GM21423 (cell line): ENCODE measurements at regions not wholly inside any gene's neighbourhood (a gene's known extent, or its start where the extent isn't known, plus 50 kb on each side); places are given as distances from the start of the nearest gene placed in this dataset.
"Not testable (repeated sequence)": the region's sequence is repeated elsewhere in the genome, so short reads cannot be mapped to it uniquely, and the experiment has no call there.

Experiments used
- ATAC-seq: cut with Tn5 transposase; IDR thresholded peaks from one replicate; pipeline ENCODE4 v1.9.1; 2021; ENCODE audit warnings: mild to moderate bottlenecking, moderate library complexity; ENCODE audit not compliant: unreplicated experiment

DNA sequence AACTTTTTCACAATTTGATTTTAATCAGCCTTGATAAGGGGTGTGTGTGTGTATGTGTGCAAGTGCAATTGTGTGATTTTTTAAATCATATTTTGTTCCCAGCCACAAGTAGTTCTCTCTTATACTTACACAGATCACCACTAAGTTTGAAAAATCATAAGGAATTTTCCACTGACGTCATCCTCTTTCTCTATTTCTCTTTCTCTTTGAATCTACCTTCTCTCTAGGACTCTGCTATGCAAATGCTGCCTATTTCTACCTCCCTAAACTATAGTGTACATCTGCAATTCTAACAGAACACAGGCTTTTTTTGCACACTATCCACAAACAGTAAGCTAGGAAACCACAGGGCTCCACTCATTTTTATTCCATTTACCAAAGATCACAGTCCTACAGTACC lies 254.6 kb upstream of the CYLC2 start:
- no peak for ATAC-seq

DNA sequence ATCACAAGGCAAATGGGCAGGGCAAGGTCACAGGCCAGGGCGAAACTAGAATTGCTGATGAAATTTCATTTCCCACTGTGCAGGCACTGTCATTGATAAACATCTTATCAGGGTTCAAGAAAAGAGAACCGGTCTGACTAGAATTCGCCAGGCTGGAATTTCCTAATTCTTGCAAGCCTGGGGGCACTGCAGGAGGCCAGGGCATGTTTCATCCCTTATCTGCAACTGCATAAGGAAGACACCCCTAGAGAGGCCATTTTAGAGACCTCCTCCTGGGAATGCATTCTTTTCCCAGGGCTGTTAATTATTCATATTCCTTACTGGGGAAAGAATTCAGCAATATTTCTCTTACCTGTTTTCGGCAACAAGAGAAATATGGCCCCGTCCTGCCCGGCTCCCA lies 266.2 kb upstream of the CYLC2 start:
- no peak for ATAC-seq

DNA sequence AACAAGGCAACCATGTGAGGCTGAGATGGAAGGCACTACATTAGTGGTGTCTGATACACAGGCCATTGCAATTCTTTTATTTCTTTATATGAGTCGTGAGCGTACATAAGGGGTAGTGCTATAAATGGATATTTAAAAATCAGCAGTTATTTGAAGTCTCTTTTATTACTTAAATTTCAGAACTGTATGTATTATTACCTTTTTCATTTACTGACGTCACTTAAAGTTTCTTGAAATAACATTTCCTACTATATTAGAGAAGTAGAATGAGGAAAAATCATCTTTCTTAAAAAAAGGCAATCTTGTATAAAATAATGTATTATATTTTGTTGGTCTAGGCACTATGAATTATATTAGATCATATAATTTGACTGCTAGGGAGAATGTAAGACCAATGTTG lies 280.9 kb upstream of the CYLC2 start:
- no peak for ATAC-seq

DNA sequence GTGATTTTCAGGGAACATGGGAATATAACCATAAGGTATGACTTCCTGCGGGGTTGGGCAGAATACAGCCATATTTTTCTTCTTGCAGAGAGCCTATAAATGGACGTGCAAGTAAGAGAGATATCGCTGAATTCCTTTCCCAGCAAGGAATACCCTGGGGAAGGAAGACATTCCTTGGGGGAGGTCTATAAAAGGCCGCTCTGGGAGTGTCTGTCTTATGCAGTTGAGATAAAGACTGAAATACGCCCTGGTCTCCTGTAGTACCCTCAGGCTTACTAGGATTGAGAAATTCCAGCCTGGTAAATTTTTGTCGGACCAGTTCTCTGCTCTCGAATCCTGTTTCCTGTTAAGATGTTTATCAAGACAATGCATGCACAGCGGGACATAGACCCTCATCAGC lies 282.2 kb upstream of the CYLC2 start:
- ATAC-seq = not testable (repeated sequence)

DNA sequence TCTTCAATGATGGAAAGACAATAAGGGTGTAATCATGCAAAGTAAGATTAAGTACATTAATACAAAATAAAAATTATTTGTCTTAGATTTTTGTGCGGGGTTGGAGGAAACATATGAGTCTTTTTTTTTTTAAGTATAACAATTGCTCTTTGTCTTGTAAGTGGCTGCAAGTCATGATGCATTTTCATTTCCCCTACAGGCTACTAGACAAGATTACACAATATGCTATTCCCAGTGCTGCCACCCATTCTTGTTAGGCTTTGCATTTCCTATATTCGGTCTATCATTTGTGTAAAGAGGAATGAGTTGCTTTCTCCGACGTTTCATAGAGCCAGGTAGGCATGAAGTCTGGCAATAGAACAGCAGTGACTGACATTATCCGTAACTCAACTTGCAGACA lies 294.2 kb upstream of the CYLC2 start:
- ATAC-seq = no peak

DNA sequence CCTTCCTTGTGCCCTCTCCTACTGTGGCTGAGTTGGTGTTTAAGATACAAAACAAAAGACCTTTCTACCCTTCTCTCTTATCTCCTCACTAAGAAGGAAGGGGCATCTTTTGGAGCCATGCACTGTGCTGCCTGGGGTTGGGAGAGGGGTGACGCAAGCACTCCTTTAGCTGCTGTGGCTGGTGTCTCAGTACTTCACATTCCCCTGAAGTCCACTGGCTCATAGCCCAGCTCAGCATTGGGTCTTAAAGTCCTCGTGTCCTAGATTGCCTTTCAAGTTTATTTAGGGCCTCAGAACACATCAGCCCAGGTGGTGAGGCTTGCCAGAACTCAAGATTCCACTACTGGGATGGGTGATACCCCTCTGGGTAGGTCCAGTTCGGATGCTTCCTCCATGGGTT lies 325.9 kb upstream of the CYLC2 start:
- ATAC-seq = no peak

DNA sequence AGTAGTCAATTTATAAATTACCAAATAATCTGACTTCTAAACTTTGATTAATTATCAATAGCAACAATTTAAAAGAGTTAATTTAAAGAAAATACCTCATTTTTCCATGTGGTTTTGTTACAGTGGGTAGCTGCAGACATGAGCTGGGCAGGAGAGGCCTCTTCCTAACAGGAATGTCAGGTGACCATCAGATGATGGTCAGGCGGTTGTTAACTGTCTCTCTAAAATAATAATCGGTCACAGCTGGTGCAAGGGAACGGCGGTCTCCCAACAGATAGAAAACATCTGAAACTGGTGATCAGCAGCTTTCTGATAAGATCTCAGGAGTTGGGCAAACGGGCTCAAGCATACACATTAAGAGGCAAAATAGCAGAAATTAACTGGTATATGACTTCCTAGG lies 342.7 kb upstream of the CYLC2 start:
- ATAC-seq = no peak

DNA sequence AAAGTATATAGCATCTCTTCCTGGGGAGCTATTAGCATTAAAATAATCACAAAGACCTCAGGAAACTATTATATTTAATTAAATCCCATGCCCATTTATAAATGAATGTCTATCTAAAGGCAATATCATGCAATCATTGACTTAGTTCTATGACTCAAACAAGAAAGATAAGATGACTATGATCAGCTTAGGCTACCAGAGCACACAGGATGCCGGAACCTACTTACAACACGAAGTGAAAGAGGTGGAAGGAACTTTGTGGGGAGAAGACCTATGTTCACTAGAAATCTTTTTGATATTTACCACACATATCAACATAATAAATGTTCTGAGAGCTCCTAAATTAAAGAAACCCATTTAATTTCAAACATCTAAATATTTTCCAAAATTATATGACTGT lies 344.2 kb upstream of the CYLC2 start:
- ATAC-seq = no peak

DNA sequence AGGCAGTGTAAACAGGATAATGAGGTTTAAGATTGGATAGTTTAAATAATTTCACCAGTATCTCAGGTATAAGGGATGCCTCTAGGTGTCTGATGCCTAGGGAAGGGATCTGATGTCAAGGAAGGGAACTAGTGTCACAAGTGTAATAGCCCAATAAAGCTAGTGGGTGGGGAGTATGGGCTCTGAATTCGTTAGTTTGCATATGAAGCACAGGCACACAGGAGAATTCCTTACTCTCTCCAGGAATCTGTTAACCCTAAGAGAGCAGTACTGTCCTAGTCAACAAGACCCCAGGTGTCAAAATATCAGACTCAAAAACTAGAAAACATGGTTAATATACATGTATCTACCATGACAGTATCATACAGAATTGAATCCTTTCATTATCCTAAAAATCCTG lies 352.5 kb upstream of the CYLC2 start:
- no peak for ATAC-seq

DNA sequence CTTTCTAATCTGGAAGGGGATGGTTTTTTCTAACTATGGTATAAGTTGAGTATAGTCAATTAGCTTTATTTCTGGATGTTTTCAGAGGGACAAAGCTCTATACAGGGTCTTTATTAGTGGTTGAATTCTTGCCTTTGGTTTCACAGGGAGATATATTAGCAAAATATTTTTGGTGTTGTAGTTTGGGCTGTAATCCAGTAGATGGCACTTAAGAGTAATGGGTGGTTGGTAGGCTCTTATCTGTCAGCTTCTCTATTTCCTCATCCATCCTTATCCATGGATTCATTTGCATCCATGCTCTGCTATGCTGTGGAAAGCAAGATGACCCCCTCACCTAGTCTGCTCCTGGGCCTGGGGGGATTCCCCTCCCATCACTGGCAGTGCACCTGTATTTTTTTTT lies 363.6 kb upstream of the CYLC2 start:
- no peak for ATAC-seq

DNA sequence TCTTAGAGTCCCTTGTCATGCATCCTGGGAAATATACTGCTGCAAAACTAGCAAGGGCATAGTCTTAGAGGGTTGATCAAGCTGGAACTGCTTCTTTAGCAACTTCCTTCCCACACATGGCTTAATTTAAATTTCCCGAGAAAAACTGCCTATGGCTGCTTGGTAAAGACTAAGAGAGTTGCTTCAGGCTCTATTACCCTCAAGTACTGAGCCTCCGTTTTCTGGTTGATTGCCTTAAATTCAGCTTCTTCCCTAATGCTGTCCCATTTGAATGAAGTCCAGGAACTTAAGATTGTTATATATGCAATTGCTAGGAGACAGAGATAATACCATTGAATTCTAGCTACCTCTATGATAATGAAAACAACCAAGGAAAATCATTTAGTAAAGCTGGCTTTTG lies 385.7 kb upstream of the CYLC2 start:
- no peak for ATAC-seq

DNA sequence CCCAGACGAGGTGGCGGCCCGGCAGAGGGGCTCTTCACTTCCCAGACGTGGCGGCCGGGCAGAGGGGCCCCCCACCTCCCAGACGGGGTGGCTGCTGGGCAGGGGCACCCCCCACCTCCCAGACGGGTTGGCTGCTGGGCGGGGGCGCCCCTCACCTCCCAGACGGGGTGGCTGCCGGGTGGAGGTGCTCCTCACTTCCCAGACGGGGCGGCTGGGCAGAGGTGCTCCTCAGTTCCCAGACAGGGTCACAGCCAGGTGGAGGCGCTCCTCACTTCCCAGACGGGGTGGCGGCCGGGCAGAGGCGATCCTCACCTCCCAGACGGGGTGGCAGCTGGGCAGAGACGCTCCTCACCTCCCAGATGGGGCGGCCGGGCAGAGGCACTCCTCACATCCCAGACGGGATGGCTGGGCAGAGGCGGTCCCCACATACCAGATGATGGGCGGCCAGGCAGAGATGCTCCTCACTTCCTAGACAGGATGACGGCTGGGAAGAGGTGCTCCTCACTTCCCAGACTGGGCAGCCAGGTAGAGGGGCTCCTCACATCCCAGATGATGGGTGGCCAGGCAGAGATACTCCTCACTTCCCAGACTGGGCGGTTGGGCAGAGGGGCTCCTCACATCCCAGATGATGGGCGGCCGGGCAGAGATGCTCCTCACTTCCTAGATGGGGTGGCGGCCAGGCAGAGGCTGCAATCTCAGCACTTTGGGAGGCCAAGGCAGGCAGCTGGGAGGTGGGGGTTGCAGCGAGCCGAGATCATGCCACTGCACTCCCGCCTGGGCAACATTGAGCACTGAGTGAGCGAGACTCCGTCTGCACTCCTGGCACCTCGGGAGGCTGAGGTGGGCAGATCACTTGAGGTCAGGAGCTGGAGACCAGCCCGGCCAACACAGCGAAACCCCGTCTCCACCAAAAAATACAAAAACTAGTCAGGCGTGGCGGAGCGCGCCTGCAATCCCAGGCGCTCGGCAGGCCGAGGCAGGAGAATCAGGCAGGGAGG lies 391.6 kb upstream of the CYLC2 start:
- ATAC-seq = not testable (repeated sequence)

DNA sequence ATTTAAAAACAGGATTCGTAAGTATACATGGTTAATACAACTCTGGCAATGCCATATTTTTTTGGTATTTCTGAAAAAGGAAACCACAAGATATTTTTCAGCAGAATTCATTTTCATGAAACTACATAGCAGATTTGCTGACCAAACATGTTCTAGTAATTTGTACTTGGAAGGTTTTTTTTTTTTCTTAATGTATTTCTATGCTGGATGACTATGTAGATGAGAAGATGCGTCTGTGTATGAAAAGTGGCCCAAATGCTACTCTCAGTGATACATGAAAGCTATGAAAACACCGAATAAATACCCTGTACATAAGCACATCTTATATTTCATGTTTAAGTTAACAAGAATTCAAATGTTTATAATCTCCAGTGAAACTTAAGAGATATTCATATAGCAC lies 400.9 kb upstream of the CYLC2 start:
- no peak for ATAC-seq

DNA sequence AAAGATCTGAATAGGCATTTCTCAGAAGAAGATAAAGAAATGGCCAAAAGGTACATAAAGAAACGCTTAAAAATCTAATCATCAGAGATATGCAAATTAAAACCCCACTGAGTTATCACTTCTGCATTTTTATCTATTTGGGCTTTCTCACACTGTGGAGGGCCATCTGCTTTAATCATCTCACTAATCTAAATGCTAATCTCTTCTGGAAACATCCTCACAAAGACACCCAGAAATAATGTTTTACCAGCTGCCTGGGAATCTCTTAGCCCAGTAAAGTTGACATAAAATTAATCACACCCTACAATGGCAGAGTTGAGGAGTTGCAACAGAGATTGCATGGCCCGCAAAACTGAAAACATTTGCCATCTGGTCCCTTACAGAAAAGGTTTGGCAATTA lies 407.9 kb upstream of the CYLC2 start:
- ATAC-seq = no peak

DNA sequence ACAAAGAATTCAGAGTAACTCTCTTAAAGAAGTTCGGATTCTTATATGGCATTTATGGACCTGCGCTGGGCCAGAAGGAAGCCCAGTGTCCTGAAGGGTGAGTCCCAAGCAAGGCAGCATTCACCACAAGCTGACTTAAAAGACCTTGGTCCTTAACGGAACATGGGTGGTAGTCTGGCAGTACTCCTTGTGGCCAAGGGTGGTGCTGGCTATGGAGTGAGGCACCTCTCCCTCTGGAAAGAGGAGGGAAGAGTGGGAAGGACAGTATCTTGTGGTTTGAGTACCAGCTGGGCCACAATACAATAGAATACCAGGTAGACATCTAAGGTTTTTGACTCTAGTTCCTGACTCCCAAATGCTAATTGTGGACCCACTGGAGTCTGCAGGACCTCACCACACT lies 425.7 kb upstream of the CYLC2 start:
- no peak for ATAC-seq

DNA sequence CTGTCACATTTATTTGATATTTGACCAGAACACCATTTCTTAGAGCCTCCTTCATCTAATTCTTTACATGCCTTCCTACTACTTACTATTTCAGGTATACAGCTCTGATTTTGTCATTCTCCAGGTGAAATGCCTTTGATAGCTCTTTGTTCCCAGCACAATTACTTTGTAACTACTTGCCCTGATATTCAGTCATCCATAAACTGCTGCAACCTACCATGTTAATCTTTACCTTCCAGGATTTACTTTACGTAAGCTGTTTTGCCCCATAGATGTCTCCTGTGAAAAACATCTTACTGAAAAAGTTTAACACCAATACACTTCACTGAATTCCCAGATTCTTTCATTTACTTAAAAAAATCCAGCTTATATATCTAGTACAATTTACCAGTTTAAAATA lies 443.8 kb upstream of the CYLC2 start:
- no peak for ATAC-seq

DNA sequence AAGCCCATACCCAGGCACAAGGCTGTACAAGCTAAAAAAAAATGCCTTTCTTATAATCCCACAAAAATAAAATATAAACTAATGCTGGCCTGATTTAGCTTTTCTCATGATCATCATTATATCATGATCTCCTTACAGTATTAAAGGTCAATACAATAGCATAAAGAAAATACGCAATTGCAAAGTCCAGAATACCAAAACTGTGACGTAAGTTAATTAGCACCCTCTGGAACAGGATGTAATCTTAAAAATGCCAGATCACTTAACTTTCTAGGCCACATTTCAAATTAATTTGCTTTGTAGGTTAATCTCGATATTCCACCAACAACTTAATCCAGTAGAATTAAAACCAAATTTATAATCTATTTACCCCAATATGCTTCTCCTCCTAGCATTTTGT lies 444.2 kb upstream of the CYLC2 start:
- ATAC-seq = no peak

DNA sequence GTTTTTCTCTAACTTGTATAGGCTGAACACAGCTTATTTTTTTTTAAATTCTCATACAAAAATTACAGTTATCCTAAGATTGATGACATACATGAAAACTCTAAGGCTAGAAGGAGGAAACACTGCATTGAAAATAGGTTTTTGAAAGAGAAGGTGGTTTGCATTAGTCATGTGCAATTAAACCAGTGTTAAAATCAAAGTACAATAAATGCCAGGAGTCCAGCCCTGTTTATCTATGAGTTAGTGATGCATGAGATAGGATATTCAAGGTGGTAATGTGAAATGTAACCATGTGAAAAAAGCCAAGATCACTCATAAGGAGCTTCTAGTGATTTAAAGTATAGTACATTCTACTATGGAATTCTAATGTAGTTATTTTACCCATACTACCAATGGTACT lies 444.9 kb upstream of the CYLC2 start:
- no peak for ATAC-seq

DNA sequence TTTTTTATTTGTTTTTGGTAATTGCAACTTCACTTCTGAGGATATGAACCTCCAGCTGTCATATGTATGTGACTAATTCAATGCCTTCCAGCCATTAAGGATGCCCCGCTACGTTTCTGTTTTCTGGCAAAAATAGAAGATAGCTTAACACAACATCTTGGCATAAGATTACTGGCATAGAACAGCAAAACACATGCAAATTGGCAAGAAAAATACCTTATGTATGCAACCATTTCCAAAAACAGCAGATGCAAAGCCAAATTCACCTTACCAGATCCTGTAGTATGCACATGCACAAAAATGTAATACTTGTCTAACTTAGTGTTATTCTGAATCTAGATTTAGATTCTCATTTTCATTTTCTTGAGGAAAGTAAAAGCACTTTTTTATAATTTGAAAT lies 461.1 kb upstream of the CYLC2 start:
- ATAC-seq = no peak

DNA sequence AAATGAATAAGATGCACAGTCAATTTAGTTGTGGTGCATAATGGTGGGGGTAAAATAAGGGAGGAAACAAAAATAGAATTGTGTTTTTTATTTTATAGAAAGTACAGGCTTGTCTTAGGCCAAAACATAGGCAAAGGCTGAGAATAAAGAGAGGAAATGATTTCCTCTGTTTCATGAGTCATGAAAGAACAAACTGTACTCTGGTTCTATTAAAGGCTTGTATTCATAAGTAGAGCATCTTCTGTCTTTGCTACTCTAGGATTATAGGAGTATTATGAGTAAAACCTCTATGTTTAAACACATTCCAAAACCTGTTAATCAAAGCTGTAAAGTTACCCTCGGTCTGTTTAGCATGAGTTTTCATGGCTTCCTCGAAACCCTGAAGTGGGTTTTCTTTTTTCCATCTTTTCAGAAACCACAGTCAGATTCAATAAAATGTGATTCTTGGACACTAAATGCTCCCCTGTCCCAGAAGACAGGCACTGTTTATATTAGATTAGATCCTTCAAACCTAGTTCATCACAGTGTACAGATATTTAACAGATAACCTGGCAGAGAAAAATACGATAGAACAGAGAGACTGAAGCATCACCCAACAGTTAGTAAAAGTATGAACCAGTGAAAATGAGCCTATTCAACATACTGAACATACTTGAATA lies 473.9 kb upstream of the CYLC2 start:
- no peak for ATAC-seq

DNA sequence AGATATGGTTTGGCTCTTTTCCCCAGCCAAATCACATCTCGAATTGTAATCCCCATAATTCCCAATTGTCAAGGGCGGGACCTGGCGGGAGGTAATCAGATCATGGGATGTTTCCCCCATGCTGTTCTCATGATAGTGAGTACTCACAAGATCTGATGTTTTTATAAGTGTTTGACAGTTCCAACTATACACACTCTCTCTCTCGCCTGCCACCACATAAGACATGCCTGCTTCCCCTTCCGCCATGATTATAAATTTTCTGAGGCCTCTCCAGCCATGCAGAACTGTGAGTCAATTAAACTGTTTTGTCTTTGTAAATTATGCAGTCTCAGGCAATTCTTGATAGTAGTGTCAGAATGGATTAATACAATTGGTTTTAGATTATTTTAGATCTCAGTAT lies 475.7 kb upstream of the CYLC2 start:
- no peak for ATAC-seq

DNA sequence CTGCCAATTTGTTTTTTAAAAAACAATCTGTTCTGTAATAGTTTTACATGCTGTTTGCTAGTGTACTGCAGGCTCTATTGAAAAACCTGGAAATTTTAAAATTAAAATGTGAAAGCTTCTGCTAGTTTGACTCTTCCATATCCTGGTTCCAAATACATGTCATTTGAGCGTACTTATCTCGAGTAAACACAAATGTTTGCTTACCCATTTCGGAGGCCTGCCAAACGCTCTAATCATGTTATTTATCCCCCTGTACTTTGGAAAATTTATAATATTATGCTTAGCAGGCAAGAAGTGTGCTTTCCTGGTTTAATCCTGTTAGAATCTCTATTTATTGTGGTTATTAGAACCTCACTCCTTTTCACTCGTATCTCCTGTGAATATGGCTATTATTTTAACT lies 476.8 kb upstream of the CYLC2 start:
- ATAC-seq = no peak
